ENCODE measurements at regions not wholly inside any gene's neighbourhood (a gene's known extent, or its start where the extent isn't known, plus 50 kb on each side); places are given as distances from the start of the nearest gene placed in this dataset.

DNA sequence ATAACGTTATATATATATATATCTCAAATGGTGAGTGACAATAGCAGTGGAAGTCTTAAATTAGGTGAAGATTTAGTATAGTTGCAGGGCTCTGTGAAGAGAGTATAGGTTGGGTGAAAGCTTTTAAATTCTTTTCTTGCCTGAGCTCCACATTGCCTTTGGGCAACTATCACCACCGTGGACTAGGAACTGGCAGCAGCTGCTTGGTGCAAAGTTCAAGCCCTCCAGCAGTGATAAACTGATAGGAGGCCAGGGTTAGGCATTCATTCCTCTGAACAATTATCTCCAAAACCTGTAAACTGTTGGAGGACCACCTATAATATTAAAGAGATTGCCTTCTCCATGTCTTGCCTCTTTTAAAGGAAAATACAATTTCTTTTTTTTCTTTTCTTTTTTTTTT lies 91.2 kb upstream of the ATXN7L3B start:
- TF ChIP-seq, protein P1, sequence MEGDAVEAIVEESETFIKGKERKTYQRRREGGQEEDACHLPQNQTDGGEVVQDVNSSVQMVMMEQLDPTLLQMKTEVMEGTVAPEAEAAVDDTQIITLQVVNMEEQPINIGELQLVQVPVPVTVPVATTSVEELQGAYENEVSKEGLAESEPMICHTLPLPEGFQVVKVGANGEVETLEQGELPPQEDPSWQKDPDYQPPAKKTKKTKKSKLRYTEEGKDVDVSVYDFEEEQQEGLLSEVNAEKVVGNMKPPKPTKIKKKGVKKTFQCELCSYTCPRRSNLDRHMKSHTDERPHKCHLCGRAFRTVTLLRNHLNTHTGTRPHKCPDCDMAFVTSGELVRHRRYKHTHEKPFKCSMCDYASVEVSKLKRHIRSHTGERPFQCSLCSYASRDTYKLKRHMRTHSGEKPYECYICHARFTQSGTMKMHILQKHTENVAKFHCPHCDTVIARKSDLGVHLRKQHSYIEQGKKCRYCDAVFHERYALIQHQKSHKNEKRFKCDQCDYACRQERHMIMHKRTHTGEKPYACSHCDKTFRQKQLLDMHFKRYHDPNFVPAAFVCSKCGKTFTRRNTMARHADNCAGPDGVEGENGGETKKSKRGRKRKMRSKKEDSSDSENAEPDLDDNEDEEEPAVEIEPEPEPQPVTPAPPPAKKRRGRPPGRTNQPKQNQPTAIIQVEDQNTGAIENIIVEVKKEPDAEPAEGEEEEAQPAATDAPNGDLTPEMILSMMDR (IDR thresholded peaks at IDR 0.05; ENCODE audit: low read length): no peak
- TF ChIP-seq EZH2 (IDR thresholded peaks at IDR 0.05; ENCODE audit: borderline replicate concordance, low read length): no peak

Data from OCI-LY1 (cell line).